Hypothalamus (tissue), 51 donors: ENCODE measurements at regions not wholly inside any gene's neighbourhood (a gene's known extent, or its start where the extent isn't known, plus 50 kb on each side); places are given as distances from the start of the nearest gene placed in this dataset.
"Not testable (repeated sequence)": the region's sequence is repeated elsewhere in the genome, so short reads cannot be mapped to it uniquely, and the experiment has no call there.

Experiments
- DNase-seq, 51 donors: peaks; one replicate each; lab custom pipeline; 2025; lab: John Stamatoyannopoulos, UW

- DNase-seq: no peak
Observed at GRCh38 chr4:66955784-66956183, 589.5 kb downstream of the CENPC start.

GRCh38 chr4:66949419-66949818, 595.9 kb downstream of the CENPC start:
- DNase-seq: peak in 1 of 51 donors; percentile 4

GRCh38 chr4:66946761-66947160, 598.5 kb downstream of the CENPC start:
- DNase-seq: no peak

GRCh38 chr4:66943112-66943511, 602.2 kb downstream of the CENPC start:
- peak in 4 of 51 donors; percentile 2 to 12 (median 8) for DNase-seq

GRCh38 chr4:66931981-66932380, 613.3 kb downstream of the CENPC start:
- DNase-seq: not testable (repeated sequence)

GRCh38 chr4:66930206-66930605, 615.1 kb downstream of the CENPC start:
- DNase-seq: no peak

- DNase-seq: peak in 2 of 51 donors; percentile 2 to 5
Observed at GRCh38 chr4:66929748-66930147, 615.6 kb downstream of the CENPC start.

GRCh38 chr4:66928881-66929280, 616.4 kb downstream of the CENPC start:
- DNase-seq: not testable (repeated sequence)

GRCh38 chr4:66927937-66928336, 617.4 kb downstream of the CENPC start:
- peak in 1 of 51 donors; percentile 14 for DNase-seq

GRCh38 chr4:66926687-66927086, 618.6 kb downstream of the CENPC start:
- DNase-seq: no peak

- no peak for DNase-seq
Observed at GRCh38 chr4:66923081-66923865, 622.0 kb downstream of the CENPC start.

GRCh38 chr4:66921433-66921832, 623.9 kb downstream of the CENPC start:
- DNase-seq: no peak

- DNase-seq: no peak
Observed at GRCh38 chr4:66920514-66920913, 624.8 kb downstream of the CENPC start.

- DNase-seq: no peak
Observed at GRCh38 chr4:66911880-66912279, 633.4 kb downstream of the CENPC start.

- no peak for DNase-seq
Observed at GRCh38 chr4:66906314-66906713, 639.0 kb downstream of the CENPC start.

- DNase-seq: no peak
Observed at GRCh38 chr4:66899422-66900065, 645.8 kb downstream of the CENPC start.

- DNase-seq: no peak
Observed at GRCh38 chr4:66893807-66894206, 651.5 kb downstream of the CENPC start.

- no peak for DNase-seq
Observed at GRCh38 chr4:66887061-66887460, 658.2 kb downstream of the CENPC start.

GRCh38 chr4:66885501-66886165, 659.7 kb downstream of the CENPC start:
- no peak for DNase-seq

- no peak for DNase-seq
Observed at GRCh38 chr4:66876946-66877345, 668.4 kb downstream of the CENPC start.

- no peak for DNase-seq
Observed at GRCh38 chr4:66872661-66873060, 672.6 kb downstream of the CENPC start.

- no peak for DNase-seq
Observed at GRCh38 chr4:66863481-66863880, 681.8 kb downstream of the CENPC start.
